Stomach (tissue), 4 donors: ENCODE measurements at regions not wholly inside any gene's neighbourhood (a gene's known extent, or its start where the extent isn't known, plus 50 kb on each side); places are given as distances from the start of the nearest gene placed in this dataset.

Experiments
- CTCF ChIP-seq, 7 experiments: fragments of 450-650 bp in 4 of 7; fragments of 200-600 bp in 3 of 7; sonication (generic) in 3 of 7; IDR thresholded peaks; one replicate each; pipeline ENCODE4 v1.5.1; 2016 to 2019; ENCODE audit warnings: antibody characterized with exemption in 7 of 7, control low read depth in 2 of 7, mild to moderate bottlenecking in 1 of 7
- EP300 ChIP-seq: sonication (generic); formaldehyde crosslinking; IDR thresholded peaks from one replicate; pipeline ENCODE4 v1.6.1; 2017; ENCODE audit warnings: antibody characterized with exemption
- POLR2A ChIP-seq, 4 donors: fragments of 450-650 bp; IDR thresholded peaks; one replicate each; pipeline ENCODE4 v1.6.1; 2016; ENCODE audit warnings: antibody characterized with exemption in 4 of 4, control low read depth in 2 of 4, mild to moderate bottlenecking in 1 of 4, moderate library complexity in 1 of 4
- POLR2AphosphoS5 ChIP-seq, 3 donors: sonication (generic); formaldehyde crosslinking; IDR thresholded peaks; one replicate each; pipeline ENCODE4 v1.6.1; 2016; ENCODE audit warnings: antibody characterized with exemption in 3 of 3

- TF ChIP-seq POLR2AphosphoS5 (IDR thresholded peaks at IDR 0.05) = no peak
- no peak for TF ChIP-seq POLR2A (IDR thresholded peaks at IDR 0.05)
- no peak for TF ChIP-seq CTCF (IDR thresholded peaks at IDR 0.05)
- no peak for TF ChIP-seq EP300
Observed at GRCh38 chrX:142446349-142446748, 241.3 kb upstream of the MAGEC2 start.
